Activated CD8-positive, alpha-beta T cell treated with anti-CD3 and anti-CD28 coated beads, Interleukin-2, amount 10 ng/mL, durations not matched to agents 7 days and 5 days (primary cell): ENCODE measurements at regions not wholly inside any gene's neighbourhood (a gene's known extent, or its start where the extent isn't known, plus 50 kb on each side); places are given as distances from the start of the nearest gene placed in this dataset.
"Not testable (repeated sequence)": the region's sequence is repeated elsewhere in the genome, so short reads cannot be mapped to it uniquely, and the experiment has no call there.

Source experiments
- ATAC-seq: fragments of 150-1000 bp; cut with Tn5 transposase; one replicate; pipeline ENCODE4 v1.10.0; 2021; ENCODE audit warnings: moderate library complexity
- CTCF ChIA-PET: fragments of 350-600 bp; sonication (Branson Sonifier 250); formaldehyde crosslinking; loops from one replicate; lab custom pipeline; 2021; ENCODE audit warnings: antibody characterized with exemption; lab: Charles Lee
- POLR2A ChIA-PET: fragments of 350-600 bp; sonication (Branson Sonifier 250); formaldehyde crosslinking; loops from one replicate; lab custom pipeline; 2021; ENCODE audit warnings: antibody characterized with exemption; lab: Charles Lee
- DNase-seq: peaks from one replicate; pipeline ENCODE4 v3.0.0-alpha.2; 2020
- H3K27ac Mint-ChIP-seq: one replicate; pipeline ENCODE4 v1.8.0; 2021; ENCODE audit warnings: mild to moderate bottlenecking, mixed read lengths
- H3K27me3 Mint-ChIP-seq: one replicate; pipeline ENCODE4 v1.8.0; 2021; ENCODE audit warnings: low read depth, mixed read lengths
- H3K36me3 Mint-ChIP-seq: one replicate; pipeline ENCODE4 v1.8.0; 2021; ENCODE audit warnings: low read depth, mixed read lengths
- H3K4me1 Mint-ChIP-seq: one replicate; pipeline ENCODE4 v1.8.0; 2021; ENCODE audit warnings: low read depth, mixed read lengths
- H3K4me3 Mint-ChIP-seq: one replicate; pipeline ENCODE4 v1.8.0; 2021; ENCODE audit warnings: mild to moderate bottlenecking, mixed read lengths
- H3K9me3 Mint-ChIP-seq: one replicate; pipeline ENCODE4 v1.8.0; 2022; ENCODE audit warnings: mixed read lengths; ENCODE audit not compliant: insufficient read depth

GRCh38 chr3:172579753-172580152 lies 56.5 kb upstream of the TNFSF10 start:
- Mint-ChIP-seq H3K27ac (peak overlapping the region; percentile 92), H3K36me3 (peaks cover 60% of the 10 kb centered on the region), H3K9me3 (peaks cover 25% of the 10 kb centered on the region), H3K4me1 (peaks cover 88% of the 10 kb centered on the region), H3K4me3 (peak overlapping the region; percentile 67)
- ChIA-PET CTCF (interaction anchor here (1.0 to 9.7 kb wide), 7 partner anchors 12 to 90 kb away, joined by 3 to 85 read pairs (median 9); partner anchors contain the start of gene TNFSF10), POLR2A (interaction anchor here (0.8 to 2.2 kb wide), 3 partner anchors 13 to 57 kb away, joined by 3 to 16 read pairs (median 5); partner anchors contain the start of gene TNFSF10)
- DNase-seq, H3K27me3 Mint-ChIP-seq, ATAC-seq: not testable (repeated sequence)

DNA sequence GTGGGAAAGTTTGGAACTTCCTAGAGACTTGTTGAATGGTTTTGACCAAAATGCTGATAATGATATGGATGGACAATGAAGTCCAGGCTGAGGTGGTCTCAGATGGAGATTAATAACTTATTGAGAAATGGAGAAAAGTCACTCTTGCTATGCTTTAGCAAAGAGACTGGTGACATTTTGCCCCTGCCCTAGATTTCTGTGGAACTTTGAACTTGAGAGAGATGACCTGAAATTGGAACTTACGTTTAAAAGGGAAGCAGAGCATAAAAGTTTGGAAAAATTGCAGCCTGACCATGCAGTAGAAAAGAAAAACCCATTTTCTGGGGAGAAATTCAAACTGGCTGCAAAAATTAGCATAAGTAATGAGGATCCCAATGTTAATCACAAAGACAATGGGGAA lies 55.5 kb upstream of the TNFSF10 start:
- Mint-ChIP-seq H3K27ac (peak overlapping the region; percentile 92), H3K9me3 (peaks cover 19% of the 10 kb centered on the region), H3K4me3 (peak overlapping the region; percentile 68), H3K4me1 (peaks cover 81% of the 10 kb centered on the region), H3K36me3 (peaks cover 58% of the 10 kb centered on the region)
- DNase-seq, ATAC-seq, H3K27me3 Mint-ChIP-seq: not testable (repeated sequence)
- POLR2A ChIA-PET = interaction anchor here (0.8 to 1.6 kb wide), 4 partner anchors 12 to 56 kb away, joined by 3 to 7 read pairs (median 4); partner anchors contain the start of gene TNFSF10
- CTCF ChIA-PET = interaction anchor here (1.3 to 9.7 kb wide), 6 partner anchors 15 to 89 kb away, joined by 3 to 85 read pairs (median 10); partner anchors contain the start of gene TNFSF10

- DNase-seq (no peak), ATAC-seq (peak; percentile 51)
- no peaks in the 10 kb centered on the region for H3K27me3 Mint-ChIP-seq
- peaks cover 57% of the 10 kb centered on the region for H3K36me3 Mint-ChIP-seq
- peaks cover 77% of the 10 kb centered on the region for H3K4me1 Mint-ChIP-seq
- POLR2A ChIA-PET = interaction anchor here (0.9 to 1.6 kb wide), 3 partner anchors 13 to 56 kb away, joined by 3 to 7 read pairs (median 3); partner anchors contain the start of gene TNFSF10
- CTCF ChIA-PET = interaction anchor here (1.3 to 9.7 kb wide), 5 partner anchors 16 to 55 kb away, joined by 7 to 85 read pairs (median 11); partner anchors contain the start of gene TNFSF10
- peak overlapping the region; percentile 92 for H3K27ac Mint-ChIP-seq
- H3K4me3 Mint-ChIP-seq = peak overlapping the region; percentile 68
- peaks cover 16% of the 10 kb centered on the region for H3K9me3 Mint-ChIP-seq
Observed at GRCh38 chr3:172577987-172578570, 54.8 kb upstream of the TNFSF10 start.

DNA sequence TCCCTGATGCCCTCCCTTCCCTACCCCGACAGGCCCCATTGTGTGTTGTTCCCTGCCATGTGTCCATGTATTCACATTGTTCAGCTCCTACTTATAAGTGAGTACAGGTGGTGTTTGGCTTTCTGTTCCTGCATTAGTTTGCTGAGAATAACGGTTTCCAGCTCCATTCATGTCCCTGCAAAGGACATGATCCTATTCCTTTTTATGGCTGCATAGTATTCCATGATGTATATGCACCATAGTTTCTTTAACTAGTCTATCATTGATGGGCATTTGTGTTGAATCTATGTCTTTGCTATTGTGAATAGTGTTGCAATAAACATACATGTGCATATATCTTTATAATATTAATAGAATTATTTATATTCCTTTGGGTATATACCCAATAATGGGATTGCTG lies 52.1 kb upstream of the TNFSF10 start:
- no peaks in the 10 kb centered on the region for H3K27me3 Mint-ChIP-seq
- DNase-seq (no peak), ATAC-seq (no peak)
- ChIA-PET CTCF (no interaction called here), POLR2A (no interaction called here)
- no peak overlapping the region for H3K4me3 Mint-ChIP-seq
- peaks cover 50% of the 10 kb centered on the region for H3K4me1 Mint-ChIP-seq
- peaks cover 13% of the 10 kb centered on the region for H3K9me3 Mint-ChIP-seq
- H3K27ac Mint-ChIP-seq = no peak overlapping the region
- H3K36me3 Mint-ChIP-seq = peaks cover 56% of the 10 kb centered on the region

GRCh38 chr3:172573422-172573821 lies 50.2 kb upstream of the TNFSF10 start:
- ChIA-PET POLR2A (no interaction called here), CTCF (no interaction called here)

More at GRCh38 chr3:172573422-172573821, 50.2 kb upstream of the TNFSF10 start:
- DNase-seq = no peak
- Mint-ChIP-seq H3K4me3 (no peak overlapping the region), H3K4me1 (peaks cover 44% of the 10 kb centered on the region), H3K27me3 (no peaks in the 10 kb centered on the region), H3K27ac (no peak overlapping the region), H3K36me3 (peaks cover 52% of the 10 kb centered on the region), H3K9me3 (peaks cover 13% of the 10 kb centered on the region)
- no peak for ATAC-seq
